Stimulated activated CD4-positive, alpha-beta T cell treated with anti-CD3 and anti-CD28 coated beads, TNF-alpha, amount 100 ng/mL, for 4 hours (primary cell): ENCODE measurements at regions not wholly inside any gene's neighbourhood (a gene's known extent, or its start where the extent isn't known, plus 50 kb on each side); places are given as distances from the start of the nearest gene placed in this dataset.

Experiments
- DNase-seq, 3 experiments: peaks; one replicate each; pipeline ENCODE4 v3.0.0-alpha.2; 2020; ENCODE audit warnings: low read depth in 3 of 3

GRCh38 chr9:28600226-28600625 lies 1026.9 kb upstream of the C9orf72 start:
- DNase-seq, result no peak

DNA sequence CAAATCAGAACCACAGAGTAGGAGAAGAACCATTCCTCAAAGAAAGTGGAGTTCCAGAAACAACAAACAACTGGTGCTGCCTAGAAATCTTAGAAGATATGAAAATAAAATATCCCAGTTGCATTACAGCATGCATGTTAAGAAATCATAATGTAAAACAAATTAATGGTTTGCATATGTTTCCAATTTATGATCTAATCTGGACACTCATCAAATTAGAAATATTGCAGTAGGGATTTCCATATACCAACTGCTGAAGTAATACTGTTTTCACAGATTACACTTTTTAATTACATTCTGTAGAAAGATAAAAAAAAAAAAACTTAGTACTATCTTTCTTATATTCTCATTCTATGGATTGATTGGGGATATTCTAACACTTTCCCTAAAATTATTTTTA lies 1034.6 kb upstream of the C9orf72 start:
- DNase-seq, result no peak

- no peak for DNase-seq
Measured at GRCh38 chr9:28610339-28610738, 1037.1 kb upstream of the C9orf72 start.

DNA sequence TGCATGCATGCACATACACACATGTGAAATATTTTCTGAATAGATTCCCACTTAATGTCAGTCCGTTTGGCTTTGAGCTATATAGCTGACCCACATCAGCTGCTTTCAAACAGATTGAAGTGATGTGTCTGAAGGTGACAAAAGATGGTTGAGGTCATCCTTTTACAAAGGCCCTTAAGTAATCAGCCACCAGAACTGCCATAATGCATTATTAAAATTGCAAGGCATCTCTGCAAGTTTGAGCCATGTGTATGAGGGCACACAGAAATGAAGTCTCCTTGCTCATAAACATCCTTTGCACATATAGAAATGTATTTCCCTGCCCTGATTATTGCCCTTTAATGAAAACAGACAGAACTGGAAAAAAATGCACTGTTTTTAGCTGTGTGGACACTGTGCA lies 1043.0 kb upstream of the C9orf72 start:
- DNase-seq, result no peak

DNA sequence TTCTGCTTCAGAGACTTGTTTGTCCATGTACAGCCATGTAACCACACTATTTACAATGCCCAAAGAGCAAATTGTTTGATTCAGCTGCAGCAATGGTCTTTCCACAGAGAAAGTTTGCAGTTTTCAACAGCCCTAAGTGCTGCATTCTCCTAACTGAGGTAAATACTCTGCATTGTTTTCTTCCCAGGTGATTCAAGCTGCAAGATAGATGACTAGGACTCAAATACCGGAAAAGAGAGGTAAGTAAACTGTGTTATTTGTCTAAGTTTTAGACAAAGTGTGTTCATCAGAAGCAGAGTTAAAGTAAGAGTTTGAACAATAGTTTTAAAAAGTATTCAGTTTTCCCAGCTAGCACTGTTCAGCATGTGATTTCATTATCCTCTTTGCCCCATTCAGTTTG lies 1046.7 kb upstream of the C9orf72 start:
- no peak for DNase-seq

GRCh38 chr9:28620661-28621060 lies 1047.4 kb upstream of the C9orf72 start:
- no peak for DNase-seq

DNA sequence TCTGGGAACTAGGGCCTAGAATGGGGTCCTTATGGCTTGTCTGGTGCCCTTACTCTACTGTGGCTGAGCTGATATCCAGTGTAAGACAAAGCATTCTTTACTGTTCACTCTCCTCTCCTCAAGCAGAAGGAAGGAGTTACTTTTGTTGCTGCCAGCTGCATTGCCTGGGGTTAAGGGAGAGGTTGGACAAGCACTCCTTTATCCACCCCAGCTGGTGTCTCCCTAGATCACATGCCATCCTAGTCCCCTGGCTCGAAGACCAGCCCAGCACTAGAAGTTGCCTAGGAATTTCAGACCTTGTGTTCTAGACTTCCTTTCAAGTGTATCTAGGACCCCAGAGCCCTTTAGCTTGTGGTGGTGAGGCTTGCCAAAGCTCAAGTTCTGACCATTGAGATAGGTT lies 1051.5 kb upstream of the C9orf72 start:
- no peak for DNase-seq

GRCh38 chr9:28628031-28628430 lies 1054.8 kb upstream of the C9orf72 start:
- no peak for DNase-seq

- DNase-seq, result no peak
Measured at GRCh38 chr9:28648723-28649122, 1075.4 kb upstream of the C9orf72 start.

- no peak for DNase-seq
Measured at GRCh38 chr9:28650327-28650726, 1077.0 kb upstream of the C9orf72 start.

- DNase-seq, result no peak
Measured at GRCh38 chr9:28651050-28651722, 1077.9 kb upstream of the C9orf72 start.

- no peak for DNase-seq
Measured at GRCh38 chr9:28653216-28653615, 1079.9 kb upstream of the C9orf72 start.

DNA sequence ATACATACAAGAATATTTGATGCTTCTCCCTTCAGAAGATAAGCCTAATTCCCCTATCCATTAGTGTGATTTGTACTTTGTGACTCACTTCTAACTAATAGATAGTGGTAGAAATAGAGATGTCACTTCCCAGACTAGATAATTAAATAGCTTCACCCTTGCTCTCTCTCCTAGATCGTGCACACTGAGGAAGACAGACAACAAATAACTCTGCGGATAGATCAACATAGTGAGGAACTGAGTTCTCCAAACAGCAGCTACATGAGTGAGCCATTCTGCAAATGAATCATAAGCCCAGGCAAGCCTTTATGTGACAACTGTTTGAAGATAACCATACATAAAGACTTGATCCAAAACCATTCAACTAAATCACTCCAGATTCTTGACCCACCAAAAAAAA lies 1083.4 kb upstream of the C9orf72 start:
- DNase-seq, result no peak

- DNase-seq, result no peak
Measured at GRCh38 chr9:28661853-28662252, 1088.6 kb upstream of the C9orf72 start.

GRCh38 chr9:28662675-28663074 lies 1089.4 kb upstream of the C9orf72 start:
- no peak for DNase-seq

DNA sequence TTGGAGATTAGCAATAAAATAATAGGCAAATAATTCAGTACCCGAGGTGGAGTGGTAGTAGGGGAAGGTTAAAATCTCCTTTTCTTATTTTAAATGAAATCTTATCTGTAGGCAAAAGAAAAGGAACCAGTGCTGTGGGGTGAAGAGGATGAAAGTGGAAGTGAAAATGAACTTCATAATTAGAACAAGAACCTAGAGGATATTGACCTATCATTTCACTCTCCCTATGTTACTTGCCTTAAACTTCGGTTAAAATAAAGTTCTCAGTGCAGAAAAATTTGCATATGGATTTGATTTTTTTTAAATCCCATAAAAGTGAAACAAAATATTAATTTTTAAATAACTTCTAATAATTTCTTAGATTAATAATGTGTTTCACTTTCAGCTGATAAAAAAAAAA lies 1094.9 kb upstream of the C9orf72 start:
- no peak for DNase-seq

GRCh38 chr9:28671000-28671399 lies 1097.7 kb upstream of the C9orf72 start:
- DNase-seq, result no peak

DNA sequence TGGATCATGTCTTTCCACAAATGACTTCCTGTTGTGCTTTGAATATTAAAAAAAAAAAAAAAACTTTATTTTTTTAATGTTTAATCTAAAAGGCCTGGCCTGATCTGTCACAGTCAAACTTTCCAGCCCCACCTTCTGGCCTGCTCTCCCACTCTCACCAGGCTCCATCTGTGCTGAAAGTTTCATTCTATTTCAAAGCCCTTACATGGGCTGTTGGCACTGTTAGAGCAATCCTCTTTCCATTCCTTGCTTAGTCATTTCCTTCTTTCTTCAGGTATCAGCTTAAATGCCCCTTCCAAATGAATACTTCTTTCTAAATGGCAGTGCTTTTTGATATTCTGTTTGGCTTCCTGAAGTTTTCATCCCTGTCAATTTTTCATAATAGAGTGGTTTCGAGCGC lies 1104.8 kb upstream of the C9orf72 start:
- DNase-seq, result no peak

GRCh38 chr9:28688172-28688571 lies 1114.9 kb upstream of the C9orf72 start:
- no peak for DNase-seq

DNA sequence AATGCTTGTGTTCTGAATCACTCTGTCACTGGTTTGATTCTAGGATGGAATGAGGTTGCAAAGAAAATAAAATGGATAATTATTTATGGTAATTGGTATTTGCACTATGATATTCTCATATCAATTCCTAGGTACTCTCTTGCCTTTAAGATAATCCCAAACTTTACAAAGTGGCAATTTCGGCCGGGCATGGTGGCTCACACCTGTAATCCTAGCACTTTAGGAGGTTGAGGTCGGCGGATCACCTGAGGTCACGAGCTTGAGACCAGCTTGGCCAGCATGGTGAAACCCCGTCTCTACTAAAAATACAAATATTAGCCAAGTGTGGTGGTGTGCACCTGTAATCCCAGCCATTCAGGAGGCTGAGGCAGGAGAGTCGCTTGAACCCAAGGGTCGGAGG lies 1118.7 kb upstream of the C9orf72 start:
- DNase-seq, result no peak

- DNase-seq, result no peak
Measured at GRCh38 chr9:28696960-28697359, 1123.7 kb upstream of the C9orf72 start.

DNA sequence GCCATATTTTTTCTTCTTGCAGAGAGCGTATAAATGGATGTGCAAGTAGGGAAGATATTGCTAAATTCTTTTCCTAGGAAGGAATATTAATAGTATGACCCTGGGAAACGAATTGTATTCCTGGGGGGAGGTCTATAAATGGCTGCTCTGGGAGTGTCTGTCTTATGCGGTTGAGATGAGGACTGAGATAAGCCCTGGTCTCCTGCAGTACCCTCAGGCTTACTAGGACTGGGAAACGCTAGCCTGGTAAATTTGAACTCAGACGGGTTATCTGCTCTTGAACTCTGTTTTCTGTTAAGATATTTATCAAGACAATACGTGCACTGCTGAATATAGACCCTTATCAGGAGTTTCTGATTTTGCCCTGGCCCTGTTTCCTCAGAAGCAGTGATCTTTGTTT lies 1126.4 kb upstream of the C9orf72 start:
- DNase-seq, result no peak

DNA sequence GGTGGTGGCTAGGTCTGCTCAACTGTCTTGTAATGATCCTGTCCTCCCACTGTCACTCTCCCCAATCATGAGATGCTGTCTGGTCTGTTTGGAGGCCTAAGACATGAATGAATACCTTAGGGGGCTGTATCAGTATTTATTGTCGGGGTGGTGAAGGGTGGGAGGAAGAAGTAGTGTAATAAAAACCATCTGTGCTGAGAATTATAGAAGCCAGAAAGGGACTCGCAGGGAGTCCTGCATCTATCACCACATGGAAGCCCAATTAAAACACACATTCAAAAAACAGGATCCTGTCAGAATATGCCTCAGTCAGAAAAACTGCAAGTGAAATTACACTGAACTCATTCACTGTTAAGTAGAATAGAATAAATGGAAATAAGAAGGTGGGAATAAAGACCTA lies 1134.3 kb upstream of the C9orf72 start:
- DNase-seq, result no peak

DNA sequence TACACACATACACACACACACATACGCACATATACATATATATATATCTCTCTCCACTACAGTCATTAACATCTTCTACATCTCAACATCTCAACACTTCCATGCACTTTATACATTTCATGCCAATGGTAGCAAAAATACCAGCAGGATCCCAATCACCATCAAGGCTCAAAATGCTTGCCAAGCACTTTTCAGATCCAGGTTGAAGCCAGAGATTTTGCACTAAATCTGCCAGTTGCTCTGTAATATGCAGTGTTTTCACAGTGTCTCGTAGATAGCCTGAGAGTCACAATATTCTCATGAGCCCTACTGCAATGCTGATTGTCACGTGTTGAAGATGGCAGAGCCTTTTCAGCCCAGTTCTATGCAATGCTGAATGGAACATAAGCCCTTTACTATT lies 1140.9 kb upstream of the C9orf72 start:
- DNase-seq, result no peak
